H1 (cell line): ENCODE measurements at regions not wholly inside any gene's neighbourhood (a gene's known extent, or its start where the extent isn't known, plus 50 kb on each side); places are given as distances from the start of the nearest gene placed in this dataset.

Source experiments
- CTCF ChIA-PET: fragments of 300-600 bp; sonication (Branson Sonifier 250); formaldehyde crosslinking; loops from one replicate; lab custom pipeline; 2021; ENCODE audit not compliant: partially characterized antibody; lab: Charles Lee
- POLR2A ChIA-PET: fragments of 300-600 bp; sonication (Branson Sonifier 250); formaldehyde crosslinking; loops from one replicate; lab custom pipeline; 2021; ENCODE audit warnings: inconsistent platforms; ENCODE audit not compliant: partially characterized antibody; lab: Charles Lee
- DNase-seq, 2 experiments: peaks; one replicate each; pipeline versions ENCODE4 v3.0.0 to v3.0.0-alpha.2; 2010 to 2022; ENCODE audit warnings: low spot score in 2 of 2, low read depth in 1 of 2, mixed read lengths in 1 of 2
- FAIRE-seq: peaks from 2 replicates; lab custom pipeline; 2011; peaks lifted over from hg19 to GRCh38; lab: Jason Lieb, UNC
- H2AFZ ChIP-seq: 2 replicates; pipeline ENCODE4 v1.8.1; 2012; ENCODE audit warnings: low read length, inconsistent platforms
- H2AK5ac ChIP-seq: 2 replicates; pipeline ENCODE4 v1.6.1; 2013; ENCODE audit warnings: low read depth, low read length
- H2BK120ac ChIP-seq: replicated peaks from 2 replicates; pipeline ENCODE3; 2013; ENCODE audit warnings: low read depth, low read length, inconsistent platforms
- H2BK12ac ChIP-seq: 2 replicates; pipeline ENCODE4 v1.6.1; 2013; ENCODE audit warnings: low read depth, low read length
- H2BK15ac ChIP-seq: 2 replicates; pipeline ENCODE4 v1.6.1; 2013; ENCODE audit warnings: low read length
- H2BK20ac ChIP-seq: 2 replicates; pipeline ENCODE4 v1.6.1; 2013; ENCODE audit warnings: low read length
- H2BK5ac ChIP-seq: 2 replicates; pipeline ENCODE4 v1.6.1; 2013; ENCODE audit warnings: low read depth, low read length
- H3K14ac ChIP-seq: 2 replicates; pipeline ENCODE4 v1.6.1; 2013; ENCODE audit warnings: inconsistent platforms; ENCODE audit not compliant: insufficient read length
- H3K18ac ChIP-seq: 2 replicates; pipeline ENCODE4 v1.6.1; 2013; ENCODE audit warnings: low read length; ENCODE audit errors: extremely low read depth
- H3K23ac ChIP-seq: 2 replicates; pipeline ENCODE4 v1.6.1; 2013; ENCODE audit warnings: inconsistent platforms; ENCODE audit not compliant: insufficient read length
- H3K23me2 ChIP-seq: 2 replicates; pipeline ENCODE4 v1.6.1; 2013; ENCODE audit warnings: low read depth, low read length
- H3K27ac ChIP-seq: 2 replicates; pipeline ENCODE4 v1.6.1; 2011; ENCODE audit warnings: low read depth, low read length, inconsistent platforms
- H3K27me3 ChIP-seq, 4 experiments: replicated peaks in 1 of 4; 1 replicate in 1 of 4; 2 replicates in 3 of 4; pipeline versions ENCODE4 v1.6.1 to v1.8.1; 2011 to 2013; ENCODE audit warnings: low read length in 3 of 4, mild to moderate bottlenecking in 3 of 4, inconsistent platforms in 2 of 4, mixed read lengths in 2 of 4, moderate library complexity in 1 of 4; ENCODE audit not compliant: control insufficient read depth in 3 of 4, insufficient read depth in 3 of 4; ENCODE audit errors: extremely low read depth in 1 of 4
- H3K36me3 ChIP-seq, 4 experiments: 2 replicates each; pipeline versions ENCODE4 v1.6.1 to v1.8.1; 2011 to 2013; ENCODE audit warnings: mild to moderate bottlenecking in 4 of 4, low read length in 3 of 4, moderate library complexity in 2 of 4, control low read depth in 1 of 4, inconsistent platforms in 1 of 4; ENCODE audit not compliant: insufficient read depth in 4 of 4, control insufficient read depth in 2 of 4
- H3K4ac ChIP-seq: replicated peaks from 2 replicates; pipeline ENCODE3; 2013; ENCODE audit warnings: low read length, low read depth, mixed read lengths, inconsistent platforms; ENCODE audit not compliant: insufficient read length
- H3K4me1 ChIP-seq, 4 experiments: replicated peaks in 1 of 4; 1 replicate in 1 of 4; 2 replicates in 3 of 4; pipeline versions ENCODE4 v1.6.1 to v1.8.1; 2011 to 2013; ENCODE audit warnings: low read length in 3 of 4, inconsistent platforms in 2 of 4, mixed read lengths in 1 of 4; ENCODE audit not compliant: insufficient read depth in 4 of 4, control insufficient read depth in 3 of 4
- H3K4me2 ChIP-seq, 2 experiments: 2 replicates each; pipeline versions ENCODE4 v1.6.1 to v1.8.1; 2011 to 2013; ENCODE audit warnings: low read depth in 2 of 2, low read length in 2 of 2, control low read depth in 1 of 2, inconsistent platforms in 1 of 2, mild to moderate bottlenecking in 1 of 2; ENCODE audit not compliant: insufficient read depth in 1 of 2
- H3K4me3 ChIP-seq, 4 experiments: fragments of 200-600, 300-600 bp in 1 of 4; sonication (generic), shearing (Covaris generic), sonication (Bioruptor Twin) in 1 of 4; 2 replicates each; pipeline versions ENCODE4 v1.5.1 to v1.8.1; 2011 to 2016; ENCODE audit warnings: low read length in 4 of 4, low read depth in 3 of 4, control low read depth in 2 of 4, inconsistent platforms in 2 of 4, mild to moderate bottlenecking in 2 of 4, mixed read lengths in 1 of 4, moderate library complexity in 1 of 4; ENCODE audit not compliant: insufficient read depth in 2 of 4; ENCODE audit errors: extremely low read depth in 1 of 4
- H3K56ac ChIP-seq: replicated peaks from 2 replicates; pipeline ENCODE3; 2013; ENCODE audit warnings: low read depth, mild to moderate bottlenecking, mixed read lengths, low read length, inconsistent platforms; ENCODE audit not compliant: insufficient read length
- H3K79me1 ChIP-seq: 2 replicates; pipeline ENCODE4 v1.6.1; 2013; ENCODE audit warnings: low read depth, low read length, control low read depth
- H3K79me2 ChIP-seq, 2 experiments: 2 replicates each; pipeline versions ENCODE4 v1.6.1 to v1.8.1; 2012 to 2013; ENCODE audit warnings: low read length in 2 of 2, mild to moderate bottlenecking in 2 of 2, inconsistent platforms in 1 of 2; ENCODE audit not compliant: insufficient read depth in 2 of 2, control insufficient read depth in 1 of 2
- H3K9ac ChIP-seq, 4 experiments: replicated peaks in 1 of 4; 1 replicate in 1 of 4; 2 replicates in 3 of 4; pipeline versions ENCODE4 v1.6.1 to v1.8.1; 2011 to 2013; ENCODE audit warnings: low read depth in 3 of 4, low read length in 3 of 4, control low read depth in 2 of 4, mild to moderate bottlenecking in 2 of 4, moderate library complexity in 2 of 4, inconsistent platforms in 1 of 4; ENCODE audit errors: extremely low read depth in 1 of 4
- H3K9me3 ChIP-seq, 2 experiments: 2 replicates each; pipeline versions ENCODE4 v1.6.1 to v1.8.1; 2012 to 2013; ENCODE audit warnings: mild to moderate bottlenecking in 2 of 2, moderate library complexity in 2 of 2, control low read depth in 1 of 2, inconsistent platforms in 1 of 2, low read depth in 1 of 2, low read length in 1 of 2, mixed read lengths in 1 of 2; ENCODE audit not compliant: insufficient read depth in 2 of 2
- H4K20me1 ChIP-seq, 2 experiments: replicated peaks in 1 of 2; 2 replicates each; pipeline versions ENCODE3 to v1.8.1; 2011 to 2013; ENCODE audit warnings: inconsistent platforms in 2 of 2, low read length in 2 of 2, mild to moderate bottlenecking in 1 of 2; ENCODE audit not compliant: insufficient read depth in 2 of 2, control insufficient read depth in 1 of 2
- H4K5ac ChIP-seq: 2 replicates; pipeline ENCODE4 v1.6.1; 2013; ENCODE audit warnings: low read length, low read depth, mixed read lengths, inconsistent platforms; ENCODE audit not compliant: insufficient read length
- H4K8ac ChIP-seq: 2 replicates; pipeline ENCODE4 v1.8.0; 2013; ENCODE audit warnings: mild to moderate bottlenecking, moderate library complexity, low read length, inconsistent platforms; ENCODE audit not compliant: insufficient read depth; ENCODE audit errors: extremely low read depth
- H4K91ac ChIP-seq: replicated peaks from 2 replicates; pipeline ENCODE3; 2013; ENCODE audit warnings: low read length, mixed read lengths, inconsistent platforms; ENCODE audit not compliant: insufficient read length
- BRCA1 ChIP-seq: IDR thresholded peaks from 2 replicates; pipeline ENCODE4 v1.6.1; 2012; ENCODE audit warnings: low read depth, low read length, improper control_type of control experiment
- CBX5 ChIP-seq: fragments of 300-800, 300-1000 bp; sonication (generic); IDR thresholded peaks from 2 replicates; pipeline ENCODE4 v1.7.1; 2016; ENCODE audit warnings: antibody characterized with exemption, low read length, low read depth
- CBX8 ChIP-seq: fragments of 300-800, 300-1000 bp; sonication (generic); IDR thresholded peaks from 2 replicates; pipeline ENCODE4 v1.7.1; 2016; ENCODE audit warnings: low read depth, low read length, borderline replicate concordance
- CHD2 ChIP-seq: IDR thresholded peaks from 2 replicates; pipeline ENCODE4 v1.6.1; 2012; ENCODE audit warnings: low read length, improper control_type of control experiment
- EZH2 ChIP-seq: fragments of 200-600 bp; sonication (generic); IDR thresholded peaks from 2 replicates; pipeline ENCODE4 v1.7.1; 2012; ENCODE audit warnings: low read depth, mild to moderate bottlenecking, moderate library complexity, low read length, inconsistent platforms; ENCODE audit not compliant: severe bottlenecking
- GABPA ChIP-seq: IDR thresholded peaks from 2 replicates; pipeline ENCODE4 v1.6.1; 2011; ENCODE audit warnings: mild to moderate bottlenecking, low read length, moderate library complexity, borderline replicate concordance; ENCODE audit not compliant: insufficient read depth
- GTF2F1 ChIP-seq: IDR thresholded peaks from 2 replicates; pipeline ENCODE4 v1.6.1; 2012; ENCODE audit warnings: low read depth, low read length, improper control_type of control experiment, borderline replicate concordance
- KDM1A ChIP-seq: fragments of 200-600, 300-600 bp; sonication (generic); IDR thresholded peaks from 2 replicates; pipeline ENCODE4 v1.7.1; 2016; ENCODE audit warnings: mild to moderate bottlenecking, low read length, borderline replicate concordance
- RBBP5 ChIP-seq: IDR thresholded peaks from 2 replicates; pipeline ENCODE4 v1.7.1; 2012; ENCODE audit warnings: low read depth, mild to moderate bottlenecking, inconsistent platforms, low read length, moderate library complexity, borderline replicate concordance
- RXRA ChIP-seq: IDR thresholded peaks from 2 replicates; pipeline ENCODE4 v1.6.1; 2011; ENCODE audit warnings: low read depth, mild to moderate bottlenecking, low read length, moderate library complexity; ENCODE audit not compliant: insufficient read depth
- SIX5 ChIP-seq: IDR thresholded peaks from 2 replicates; pipeline ENCODE4 v1.6.1; 2011; ENCODE audit warnings: mild to moderate bottlenecking, low read depth, low read length
- SP4 ChIP-seq: IDR thresholded peaks from 2 replicates; pipeline ENCODE4 v1.6.1; 2012; ENCODE audit warnings: low read length, inconsistent platforms
- TAF1 ChIP-seq: IDR thresholded peaks from 2 replicates; pipeline ENCODE4 v1.6.1; 2011; ENCODE audit warnings: mild to moderate bottlenecking, low read depth, low read length
- WGBS, 2 experiments: shearing (Covaris generic) in 1 of 2; methylation state at CpG; one replicate each; pipeline versions ENCODE4 v1.1.6 to v1.1.7; 2013 to 2015; ENCODE audit warnings: low lambda C conversion rate in 2 of 2, mixed read lengths in 2 of 2, inconsistent platforms in 1 of 2, low coverage in 1 of 2, missing lambda C conversion rate in 1 of 2; ENCODE audit not compliant: insufficient replicate concordance in 2 of 2, insufficient coverage in 1 of 2, insufficient read length in 1 of 2; ENCODE audit errors: extremely low coverage in 1 of 2, missing lambda C conversion rate in 1 of 2; 5-methylcytosine and 5-hydroxymethylcytosine counted together
- TF ChIP-seq, protein P1 (sequence below): IDR thresholded peaks from 2 replicates; pipeline ENCODE4 v1.6.1; 2012; ENCODE audit warnings: inconsistent platforms
- TF ChIP-seq, protein P2 (sequence below): IDR thresholded peaks from 2 replicates; pipeline ENCODE4 v1.6.1; 2011; ENCODE audit warnings: low read depth, mild to moderate bottlenecking, low read length; ENCODE audit not compliant: insufficient read depth

DNA sequence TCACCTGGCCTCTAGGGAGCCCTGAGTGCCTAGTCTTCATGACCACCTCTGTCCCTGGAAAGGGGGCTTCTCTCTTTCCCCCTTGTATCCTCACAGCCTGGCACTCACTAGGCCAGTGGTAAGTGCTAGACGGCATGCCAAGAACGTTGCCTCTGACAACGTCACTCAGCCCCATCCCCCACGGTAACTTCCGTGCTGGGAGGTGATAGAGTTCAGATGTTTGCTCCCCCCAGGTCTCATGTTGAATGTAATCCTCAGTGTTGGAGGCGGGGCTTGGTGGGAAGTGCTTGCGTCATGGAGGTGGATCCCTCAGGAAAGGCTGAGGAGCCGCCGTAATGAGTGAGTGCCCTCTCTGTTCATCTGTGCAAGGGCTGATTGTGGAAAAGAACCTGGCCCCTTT lies 343.3 kb upstream of the MKI67 start:
- no peaks in the 10 kb centered on the region for H3K27me3 ChIP-seq
- TF ChIP-seq BRCA1, result no peak
- TF ChIP-seq EZH2, result no peak
- no peak for TF ChIP-seq RBBP5
- TF ChIP-seq KDM1A, result no peak
- TF ChIP-seq SP4, result no peak
- TF ChIP-seq SIX5, result no peak
- no peak for TF ChIP-seq TAF1
- no peak for TF ChIP-seq CHD2
- no peak for TF ChIP-seq CBX5
- TF ChIP-seq, protein P1, sequence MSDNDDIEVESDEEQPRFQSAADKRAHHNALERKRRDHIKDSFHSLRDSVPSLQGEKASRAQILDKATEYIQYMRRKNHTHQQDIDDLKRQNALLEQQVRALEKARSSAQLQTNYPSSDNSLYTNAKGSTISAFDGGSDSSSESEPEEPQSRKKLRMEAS, result no peak
- TF ChIP-seq GTF2F1, result no peak
- no peak for TF ChIP-seq RXRA
- TF ChIP-seq, protein P2, sequence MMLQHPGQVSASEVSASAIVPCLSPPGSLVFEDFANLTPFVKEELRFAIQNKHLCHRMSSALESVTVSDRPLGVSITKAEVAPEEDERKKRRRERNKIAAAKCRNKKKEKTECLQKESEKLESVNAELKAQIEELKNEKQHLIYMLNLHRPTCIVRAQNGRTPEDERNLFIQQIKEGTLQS, result no peak
- no peak for TF ChIP-seq CBX8
- TF ChIP-seq GABPA, result no peak

More for the DNA sequence above, 343.3 kb upstream of the MKI67 start:
- Histone ChIP-seq H4K8ac (no peak overlapping the region; the same call in 1 of the 2 replicates), H3K79me1 (no peaks in the 10 kb centered on the region), H2AK5ac (no peak overlapping the region), H3K14ac (no peak overlapping the region), H3K4ac (no peak overlapping the region), H3K4me1 (no peaks in the 10 kb centered on the region), H3K9ac (no peak overlapping the region), H4K20me1 (peaks cover 0 to 6% of the 10 kb centered on the region in 2 experiments), H2BK12ac (no peak overlapping the region), H3K23me2 (peaks cover 8% of the 10 kb centered on the region; the same call in 1 of the 2 replicates), H4K91ac (no peak overlapping the region), H3K18ac (no peak overlapping the region), H3K36me3 (no peaks in the 10 kb centered on the region), H3K9me3 (peaks cover 0 to 3% of the 10 kb centered on the region in 2 experiments; a peak in 1 of 4 replicates), H2BK5ac (no peak overlapping the region), H3K4me3 (no peak overlapping the region), H3K79me2 (no peaks in the 10 kb centered on the region; a peak in 1 of 4 replicates), H3K27ac (no peak overlapping the region), H2AFZ (0 out of 2 replicates have a peak overlapping the region, but pooled peaks have one; percentile 35), H2BK15ac (no peak overlapping the region), H2BK120ac (no peak overlapping the region), H3K56ac (no peak overlapping the region), H4K5ac (no peak overlapping the region), H3K23ac (no peak overlapping the region), H2BK20ac (no peak overlapping the region), H3K4me2 (no peak overlapping the region)
- ChIA-PET POLR2A (no interaction called here), CTCF (no interaction called here)
- FAIRE-seq (no peak), DNase-seq (no peak)
- WGBS, 2 experiments, result 91% methylated on average over 9 of the region's 9 CpGs; no CpG with 5 or more reads in 1 of the 2 experiments
